H1 (cell line): ENCODE measurements at regions not wholly inside any gene's neighbourhood (a gene's known extent, or its start where the extent isn't known, plus 50 kb on each side); places are given as distances from the start of the nearest gene placed in this dataset.

Experiments
- CTCF ChIA-PET: fragments of 300-600 bp; sonication (Branson Sonifier 250); formaldehyde crosslinking; loops from one replicate; lab custom pipeline; 2021; ENCODE audit not compliant: partially characterized antibody; lab: Charles Lee
- POLR2A ChIA-PET: fragments of 300-600 bp; sonication (Branson Sonifier 250); formaldehyde crosslinking; loops from one replicate; lab custom pipeline; 2021; ENCODE audit warnings: inconsistent platforms; ENCODE audit not compliant: partially characterized antibody; lab: Charles Lee
- DNase-seq, 2 experiments: peaks; one replicate each; pipeline versions ENCODE4 v3.0.0 to v3.0.0-alpha.2; 2010 to 2022; ENCODE audit warnings: low spot score in 2 of 2, low read depth in 1 of 2, mixed read lengths in 1 of 2
- FAIRE-seq: peaks from 2 replicates; lab custom pipeline; 2011; peaks lifted over from hg19 to GRCh38; lab: Jason Lieb, UNC
- H2AFZ ChIP-seq: 2 replicates; pipeline ENCODE4 v1.8.1; 2012; ENCODE audit warnings: low read length, inconsistent platforms
- H2AK5ac ChIP-seq: 2 replicates; pipeline ENCODE4 v1.6.1; 2013; ENCODE audit warnings: low read depth, low read length
- H2BK120ac ChIP-seq: replicated peaks from 2 replicates; pipeline ENCODE3; 2013; ENCODE audit warnings: low read depth, low read length, inconsistent platforms
- H2BK12ac ChIP-seq: 2 replicates; pipeline ENCODE4 v1.6.1; 2013; ENCODE audit warnings: low read depth, low read length
- H2BK15ac ChIP-seq: 2 replicates; pipeline ENCODE4 v1.6.1; 2013; ENCODE audit warnings: low read length
- H2BK20ac ChIP-seq: 2 replicates; pipeline ENCODE4 v1.6.1; 2013; ENCODE audit warnings: low read length
- H2BK5ac ChIP-seq: 2 replicates; pipeline ENCODE4 v1.6.1; 2013; ENCODE audit warnings: low read depth, low read length
- H3K14ac ChIP-seq: 2 replicates; pipeline ENCODE4 v1.6.1; 2013; ENCODE audit warnings: inconsistent platforms; ENCODE audit not compliant: insufficient read length
- H3K18ac ChIP-seq: 2 replicates; pipeline ENCODE4 v1.6.1; 2013; ENCODE audit warnings: low read length; ENCODE audit errors: extremely low read depth
- H3K23ac ChIP-seq: 2 replicates; pipeline ENCODE4 v1.6.1; 2013; ENCODE audit warnings: inconsistent platforms; ENCODE audit not compliant: insufficient read length
- H3K23me2 ChIP-seq: 2 replicates; pipeline ENCODE4 v1.6.1; 2013; ENCODE audit warnings: low read depth, low read length
- H3K27ac ChIP-seq: 2 replicates; pipeline ENCODE4 v1.6.1; 2011; ENCODE audit warnings: low read depth, low read length, inconsistent platforms
- H3K27me3 ChIP-seq, 4 experiments: replicated peaks in 1 of 4; 1 replicate in 1 of 4; 2 replicates in 3 of 4; pipeline versions ENCODE4 v1.6.1 to v1.8.1; 2011 to 2013; ENCODE audit warnings: low read length in 3 of 4, mild to moderate bottlenecking in 3 of 4, inconsistent platforms in 2 of 4, mixed read lengths in 2 of 4, moderate library complexity in 1 of 4; ENCODE audit not compliant: control insufficient read depth in 3 of 4, insufficient read depth in 3 of 4; ENCODE audit errors: extremely low read depth in 1 of 4
- H3K36me3 ChIP-seq, 4 experiments: 2 replicates each; pipeline versions ENCODE4 v1.6.1 to v1.8.1; 2011 to 2013; ENCODE audit warnings: mild to moderate bottlenecking in 4 of 4, low read length in 3 of 4, moderate library complexity in 2 of 4, control low read depth in 1 of 4, inconsistent platforms in 1 of 4; ENCODE audit not compliant: insufficient read depth in 4 of 4, control insufficient read depth in 2 of 4
- H3K4ac ChIP-seq: replicated peaks from 2 replicates; pipeline ENCODE3; 2013; ENCODE audit warnings: low read length, low read depth, mixed read lengths, inconsistent platforms; ENCODE audit not compliant: insufficient read length
- H3K4me1 ChIP-seq, 4 experiments: replicated peaks in 1 of 4; 1 replicate in 1 of 4; 2 replicates in 3 of 4; pipeline versions ENCODE4 v1.6.1 to v1.8.1; 2011 to 2013; ENCODE audit warnings: low read length in 3 of 4, inconsistent platforms in 2 of 4, mixed read lengths in 1 of 4; ENCODE audit not compliant: insufficient read depth in 4 of 4, control insufficient read depth in 3 of 4
- H3K4me2 ChIP-seq, 2 experiments: 2 replicates each; pipeline versions ENCODE4 v1.6.1 to v1.8.1; 2011 to 2013; ENCODE audit warnings: low read depth in 2 of 2, low read length in 2 of 2, control low read depth in 1 of 2, inconsistent platforms in 1 of 2, mild to moderate bottlenecking in 1 of 2; ENCODE audit not compliant: insufficient read depth in 1 of 2
- H3K4me3 ChIP-seq, 4 experiments: fragments of 200-600, 300-600 bp in 1 of 4; sonication (generic), shearing (Covaris generic), sonication (Bioruptor Twin) in 1 of 4; 2 replicates each; pipeline versions ENCODE4 v1.5.1 to v1.8.1; 2011 to 2016; ENCODE audit warnings: low read length in 4 of 4, low read depth in 3 of 4, control low read depth in 2 of 4, inconsistent platforms in 2 of 4, mild to moderate bottlenecking in 2 of 4, mixed read lengths in 1 of 4, moderate library complexity in 1 of 4; ENCODE audit not compliant: insufficient read depth in 2 of 4; ENCODE audit errors: extremely low read depth in 1 of 4
- H3K56ac ChIP-seq: replicated peaks from 2 replicates; pipeline ENCODE3; 2013; ENCODE audit warnings: low read depth, mild to moderate bottlenecking, mixed read lengths, low read length, inconsistent platforms; ENCODE audit not compliant: insufficient read length
- H3K79me1 ChIP-seq: 2 replicates; pipeline ENCODE4 v1.6.1; 2013; ENCODE audit warnings: low read depth, low read length, control low read depth
- H3K79me2 ChIP-seq, 2 experiments: 2 replicates each; pipeline versions ENCODE4 v1.6.1 to v1.8.1; 2012 to 2013; ENCODE audit warnings: low read length in 2 of 2, mild to moderate bottlenecking in 2 of 2, inconsistent platforms in 1 of 2; ENCODE audit not compliant: insufficient read depth in 2 of 2, control insufficient read depth in 1 of 2
- H3K9ac ChIP-seq, 4 experiments: replicated peaks in 1 of 4; 1 replicate in 1 of 4; 2 replicates in 3 of 4; pipeline versions ENCODE4 v1.6.1 to v1.8.1; 2011 to 2013; ENCODE audit warnings: low read depth in 3 of 4, low read length in 3 of 4, control low read depth in 2 of 4, mild to moderate bottlenecking in 2 of 4, moderate library complexity in 2 of 4, inconsistent platforms in 1 of 4; ENCODE audit errors: extremely low read depth in 1 of 4
- H3K9me3 ChIP-seq, 2 experiments: 2 replicates each; pipeline versions ENCODE4 v1.6.1 to v1.8.1; 2012 to 2013; ENCODE audit warnings: mild to moderate bottlenecking in 2 of 2, moderate library complexity in 2 of 2, control low read depth in 1 of 2, inconsistent platforms in 1 of 2, low read depth in 1 of 2, low read length in 1 of 2, mixed read lengths in 1 of 2; ENCODE audit not compliant: insufficient read depth in 2 of 2
- H4K20me1 ChIP-seq, 2 experiments: replicated peaks in 1 of 2; 2 replicates each; pipeline versions ENCODE3 to v1.8.1; 2011 to 2013; ENCODE audit warnings: inconsistent platforms in 2 of 2, low read length in 2 of 2, mild to moderate bottlenecking in 1 of 2; ENCODE audit not compliant: insufficient read depth in 2 of 2, control insufficient read depth in 1 of 2
- H4K5ac ChIP-seq: 2 replicates; pipeline ENCODE4 v1.6.1; 2013; ENCODE audit warnings: low read length, low read depth, mixed read lengths, inconsistent platforms; ENCODE audit not compliant: insufficient read length
- H4K8ac ChIP-seq: 2 replicates; pipeline ENCODE4 v1.8.0; 2013; ENCODE audit warnings: mild to moderate bottlenecking, moderate library complexity, low read length, inconsistent platforms; ENCODE audit not compliant: insufficient read depth; ENCODE audit errors: extremely low read depth
- H4K91ac ChIP-seq: replicated peaks from 2 replicates; pipeline ENCODE3; 2013; ENCODE audit warnings: low read length, mixed read lengths, inconsistent platforms; ENCODE audit not compliant: insufficient read length
- EZH2 ChIP-seq: fragments of 200-600 bp; sonication (generic); IDR thresholded peaks from 2 replicates; pipeline ENCODE4 v1.7.1; 2012; ENCODE audit warnings: low read depth, mild to moderate bottlenecking, moderate library complexity, low read length, inconsistent platforms; ENCODE audit not compliant: severe bottlenecking
- WGBS, 2 experiments: shearing (Covaris generic) in 1 of 2; methylation state at CpG; one replicate each; pipeline versions ENCODE4 v1.1.6 to v1.1.7; 2013 to 2015; ENCODE audit warnings: low lambda C conversion rate in 2 of 2, mixed read lengths in 2 of 2, inconsistent platforms in 1 of 2, low coverage in 1 of 2, missing lambda C conversion rate in 1 of 2; ENCODE audit not compliant: insufficient replicate concordance in 2 of 2, insufficient coverage in 1 of 2, insufficient read length in 1 of 2; ENCODE audit errors: extremely low coverage in 1 of 2, missing lambda C conversion rate in 1 of 2; 5-methylcytosine and 5-hydroxymethylcytosine counted together

DNA sequence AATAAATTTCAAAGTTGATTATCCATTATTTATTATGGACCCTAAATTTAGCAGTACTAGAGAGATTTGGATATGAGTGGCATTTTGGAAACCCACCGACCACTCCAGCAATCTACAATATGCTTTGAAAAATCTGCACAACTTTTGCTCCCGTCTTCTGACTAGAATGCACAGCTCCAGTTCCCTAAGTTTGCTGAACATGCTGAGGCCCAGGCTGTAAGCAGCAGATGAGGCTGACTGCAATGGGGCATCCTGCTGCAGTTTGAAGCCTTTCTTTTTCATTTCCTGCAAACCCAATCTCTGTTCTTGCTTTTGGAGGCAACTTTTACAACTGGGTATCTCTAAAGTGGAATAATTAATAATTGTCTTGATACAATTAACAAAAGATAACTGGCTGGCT, 405.8 kb downstream of the ATP23 start:
- no peak overlapping the region for H3K4me3 ChIP-seq
- H3K18ac ChIP-seq, result no peak overlapping the region
- H3K23me2 ChIP-seq, result no peaks in the 10 kb centered on the region
- H4K5ac ChIP-seq, result no peak overlapping the region
- H3K79me1 ChIP-seq, result no peaks in the 10 kb centered on the region
- no peak overlapping the region for H3K23ac ChIP-seq
- no peak overlapping the region for H4K91ac ChIP-seq
- no peak overlapping the region for H3K27ac ChIP-seq
- no peaks in the 10 kb centered on the region for H3K9me3 ChIP-seq
- H3K36me3 ChIP-seq, result no peaks in the 10 kb centered on the region
- H4K20me1 ChIP-seq, result no peaks in the 10 kb centered on the region
- no peak overlapping the region; the same call in 1 of the 2 replicates for H2AFZ ChIP-seq
- no peak overlapping the region for H3K4me2 ChIP-seq
- no peaks in the 10 kb centered on the region for H3K4me1 ChIP-seq
- H3K14ac ChIP-seq, result no peak overlapping the region
- H3K56ac ChIP-seq, result no peak overlapping the region
- WGBS, 2 experiments, result 87% methylated on average over 2 of the region's 2 CpGs; no CpG with 5 or more reads in 1 of the 2 experiments
- H4K8ac ChIP-seq, result no peak overlapping the region
- no peak overlapping the region for H2BK120ac ChIP-seq
- ChIA-PET CTCF (interaction anchor here (0.6 to 3.2 kb wide), 20 partner anchors 10 to 811 kb away, joined by 3 to 15 read pairs (median 4); no protein-coding TSS in a partner anchor), POLR2A (no interaction called here)
- no peak overlapping the region for H2BK5ac ChIP-seq
- no peak overlapping the region for H3K9ac ChIP-seq
- no peak overlapping the region for H2BK12ac ChIP-seq
- H2BK20ac ChIP-seq, result no peak overlapping the region
- H2BK15ac ChIP-seq, result no peak overlapping the region
- H3K27me3 ChIP-seq, result no peaks in the 10 kb centered on the region
- no peaks in the 10 kb centered on the region for H3K79me2 ChIP-seq
- FAIRE-seq (no peak), DNase-seq (no peak)
- H2AK5ac ChIP-seq, result no peak overlapping the region
- no peak overlapping the region for H3K4ac ChIP-seq
- no peak for TF ChIP-seq EZH2
